ENCODE measurements at regions not wholly inside any gene's neighbourhood (a gene's known extent, or its start where the extent isn't known, plus 50 kb on each side); places are given as distances from the start of the nearest gene placed in this dataset.

DNA sequence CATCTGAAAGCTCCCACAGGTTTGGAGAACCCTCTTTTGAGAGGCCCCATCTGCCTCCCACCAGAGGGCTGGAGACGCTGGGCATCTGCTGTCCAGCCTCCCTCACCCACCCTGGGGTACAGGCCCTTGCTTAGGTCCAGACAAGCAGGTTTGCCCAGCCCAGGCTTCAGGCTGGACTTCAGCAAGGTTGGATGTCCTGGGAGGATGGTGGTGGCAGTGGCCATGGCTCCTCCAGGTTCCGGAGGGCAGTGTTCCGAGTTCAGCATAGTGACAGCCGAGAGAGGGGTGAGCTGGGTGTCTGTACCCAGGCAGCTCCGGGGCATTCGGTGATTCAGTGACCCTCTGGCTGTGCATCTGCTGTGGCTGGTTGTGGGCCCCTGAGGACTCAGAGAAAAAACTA, 58.2 kb upstream of the HDAC4 start:
- DNase-seq (ENCODE audit: low spot score): no peak

GRCh38 chr2:239457586-239458445, 57.0 kb upstream of the HDAC4 start:
- no peak for DNase-seq (ENCODE audit: low spot score)

DNA sequence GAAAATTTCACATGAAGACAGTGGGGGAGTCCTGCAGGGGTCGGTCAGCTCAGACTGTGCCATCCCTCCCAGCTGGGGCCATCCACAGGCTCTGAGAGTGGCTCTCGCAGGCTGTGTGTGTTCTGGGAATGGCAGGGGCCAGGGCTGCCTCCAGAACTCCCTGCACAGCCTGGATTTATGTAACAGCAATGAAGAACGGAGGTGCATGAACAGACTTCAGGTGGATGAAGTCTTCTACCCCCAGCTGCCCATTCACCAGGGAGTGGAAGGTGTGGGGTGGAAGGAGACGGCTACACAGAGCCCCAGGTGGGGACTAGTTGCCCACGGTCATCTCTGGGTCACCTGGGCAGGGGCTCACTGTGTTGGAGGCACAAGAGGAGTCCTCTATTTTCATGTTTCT, 56.1 kb upstream of the HDAC4 start:
- no peak for DNase-seq (ENCODE audit: low spot score)

GRCh38 chr2:239455436-239456203, 54.8 kb upstream of the HDAC4 start:
- DNase-seq (ENCODE audit: low spot score): no peak

DNA sequence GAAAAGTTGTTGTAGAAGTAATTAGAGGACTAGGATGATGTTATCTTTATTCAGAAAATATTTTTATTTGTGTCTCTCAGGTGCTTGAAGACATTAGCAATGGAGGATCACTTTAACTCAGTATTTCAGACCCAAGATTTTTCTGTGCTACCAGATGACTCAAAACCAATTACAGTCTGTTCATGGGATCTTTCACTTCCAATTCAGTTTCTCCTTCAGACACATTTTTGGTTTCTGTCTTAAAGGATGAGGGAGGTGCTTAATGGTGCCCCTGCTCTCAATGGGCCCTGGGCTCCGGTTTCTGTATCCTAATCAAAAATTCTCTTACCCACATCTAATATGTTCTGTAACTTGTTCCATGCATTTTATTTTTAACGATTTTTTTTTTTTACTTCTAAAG, 53.7 kb upstream of the HDAC4 start:
- DNase-seq (ENCODE audit: low spot score): no peak
